Gastroesophageal sphincter (tissue), 4 donors: ENCODE measurements at regions not wholly inside any gene's neighbourhood (a gene's known extent, or its start where the extent isn't known, plus 50 kb on each side); places are given as distances from the start of the nearest gene placed in this dataset.

Source experiments
- ATAC-seq: fragments of 150-250 bp; one replicate; pipeline ENCODE4 v1.9.1; 2016; ENCODE audit warnings: mild to moderate bottlenecking, moderate library complexity
- H3K27ac ChIP-seq, 4 donors: fragments of 200-600 bp; sonication (generic) in 3 of 4; 1 replicate in 3 of 4; 2 replicates in 1 of 4; pipeline ENCODE4 v1.5.1; 2016 to 2019
- H3K27me3 ChIP-seq: fragments of 200-600 bp; sonication (generic); one replicate; pipeline ENCODE4 v1.5.1; 2019
- H3K36me3 ChIP-seq, 2 donors: fragments of 200-600 bp; sonication (generic); one replicate each; pipeline ENCODE4 v1.5.1; 2019; ENCODE audit warnings: control low read depth in 1 of 2
- H3K4me1 ChIP-seq, 3 donors: fragments of 200-600 bp; sonication (generic); 1 replicate in 2 of 3; 2 replicates in 1 of 3; pipeline ENCODE4 v1.5.1; 2016 to 2019; ENCODE audit warnings: control low read depth in 2 of 3
- H3K4me3 ChIP-seq, 2 donors: fragments of 200-600 bp; sonication (generic); one replicate each; pipeline ENCODE4 v1.5.1; 2019; ENCODE audit warnings: mild to moderate bottlenecking in 1 of 2, moderate library complexity in 1 of 2
- H3K9me3 ChIP-seq, 3 donors: fragments of 200-600 bp; sonication (generic); one replicate each; pipeline ENCODE4 v1.5.1; 2017 to 2019; ENCODE audit warnings: control low read depth in 2 of 3
- CTCF ChIP-seq, 4 experiments: fragments of 200-600 bp in 2 of 4; fragments of 450-650 bp in 2 of 4; sonication (generic) in 1 of 4; IDR thresholded peaks; one replicate each; pipeline ENCODE4 v1.5.1; 2017 to 2019; ENCODE audit warnings: antibody characterized with exemption in 4 of 4, mild to moderate bottlenecking in 2 of 4, moderate library complexity in 2 of 4
- EP300 ChIP-seq: sonication (generic); formaldehyde crosslinking; IDR thresholded peaks from one replicate; pipeline ENCODE4 v1.6.1; 2017; ENCODE audit warnings: antibody characterized with exemption, mild to moderate bottlenecking
- POLR2A ChIP-seq, 2 donors: fragments of 450-650 bp; IDR thresholded peaks; one replicate each; pipeline ENCODE4 v1.6.1; 2017; ENCODE audit warnings: antibody characterized with exemption in 2 of 2, mild to moderate bottlenecking in 2 of 2, moderate library complexity in 1 of 2
- POLR2AphosphoS5 ChIP-seq: sonication (generic); formaldehyde crosslinking; IDR thresholded peaks from one replicate; pipeline ENCODE4 v1.6.1; 2017; ENCODE audit warnings: antibody characterized with exemption
- WGBS, 2 donors: methylation state at CpG; one replicate each; pipeline ENCODE4 v1.1.5; 2018; ENCODE audit warnings: low coverage in 1 of 2; 5-methylcytosine and 5-hydroxymethylcytosine counted together

GRCh38 chr4:137688651-137689050, 156.4 kb upstream of the PCDH18 start:
- Histone ChIP-seq H3K4me1 (peaks cover 0 to 11% (median 0%) of the 10 kb centered on the region in 3 donors), H3K4me3 (no peak overlapping the region), H3K36me3 (no peaks in the 10 kb centered on the region), H3K27me3 (no peaks in the 10 kb centered on the region), H3K9me3 (no peaks in the 10 kb centered on the region), H3K27ac (no peak overlapping the region)
- 94 to 100% methylated on average over 1 of the region's 1 CpG for WGBS, 2 donors
- TF ChIP-seq POLR2A (IDR thresholded peaks at IDR 0.05), result no peak
- TF ChIP-seq EP300, result no peak
- no peak for TF ChIP-seq POLR2AphosphoS5
- TF ChIP-seq CTCF (IDR thresholded peaks at IDR 0.05), result no peak
- no peak for ATAC-seq

GRCh38 chr4:137685357-137685756, 153.1 kb upstream of the PCDH18 start:
- H3K36me3 ChIP-seq, result no peaks in the 10 kb centered on the region
- WGBS, 2 donors, result 66 to 67% methylated on average over 3 of the region's 3 CpGs
- ATAC-seq, result no peak

GRCh38 chr4:137681081-137681480, 148.8 kb upstream of the PCDH18 start:
- Histone ChIP-seq H3K9me3 (no peaks in the 10 kb centered on the region), H3K27ac (no peak overlapping the region), H3K27me3 (no peaks in the 10 kb centered on the region), H3K36me3 (no peaks in the 10 kb centered on the region), H3K4me1 (peaks cover 0 to 5% (median 0%) of the 10 kb centered on the region in 3 donors), H3K4me3 (no peak overlapping the region)
- WGBS, 2 donors, result 75% methylated on average over 1 of the region's 1 CpG; no CpG with 5 or more reads in 1 of the 2 donors
- TF ChIP-seq POLR2A (IDR thresholded peaks at IDR 0.05), result no peak
- no peak for TF ChIP-seq EP300
- no peak for TF ChIP-seq CTCF (IDR thresholded peaks at IDR 0.05)
- TF ChIP-seq POLR2AphosphoS5, result no peak
- ATAC-seq, result no peak

More at GRCh38 chr4:137685357-137685756, 153.1 kb upstream of the PCDH18 start:
- Histone ChIP-seq H3K27ac (no peak overlapping the region), H3K27me3 (no peaks in the 10 kb centered on the region), H3K4me3 (no peak overlapping the region), H3K4me1 (no peaks in the 10 kb centered on the region), H3K9me3 (no peaks in the 10 kb centered on the region)
- TF ChIP-seq POLR2A (IDR thresholded peaks at IDR 0.05) (no peak), EP300 (no peak), CTCF (IDR thresholded peaks at IDR 0.05) (no peak), POLR2AphosphoS5 (no peak)

GRCh38 chr4:137678796-137679195, 146.5 kb upstream of the PCDH18 start:
- TF ChIP-seq POLR2AphosphoS5, result no peak
- TF ChIP-seq EP300, result no peak
- TF ChIP-seq CTCF (IDR thresholded peaks at IDR 0.05), result no peak
- TF ChIP-seq POLR2A (IDR thresholded peaks at IDR 0.05), result no peak
- Histone ChIP-seq H3K36me3 (no peaks in the 10 kb centered on the region), H3K27me3 (no peaks in the 10 kb centered on the region), H3K9me3 (no peaks in the 10 kb centered on the region), H3K27ac (no peak overlapping the region), H3K4me1 (peaks cover 0 to 5% (median 0%) of the 10 kb centered on the region in 3 donors), H3K4me3 (no peak overlapping the region)
- no peak for ATAC-seq
- WGBS, 2 donors, result 61 to 88% methylated on average over 1 of the region's 1 CpG

GRCh38 chr4:137677863-137678262, 145.6 kb upstream of the PCDH18 start:
- Histone ChIP-seq H3K27me3 (no peaks in the 10 kb centered on the region), H3K36me3 (no peaks in the 10 kb centered on the region), H3K27ac (no peak overlapping the region), H3K4me1 (peaks cover 0 to 5% (median 0%) of the 10 kb centered on the region in 3 donors), H3K4me3 (no peak overlapping the region), H3K9me3 (no peaks in the 10 kb centered on the region)
- no peak for ATAC-seq
- TF ChIP-seq POLR2AphosphoS5, result no peak
- no peak for TF ChIP-seq EP300
- TF ChIP-seq CTCF (IDR thresholded peaks at IDR 0.05), result no peak
- no peak for TF ChIP-seq POLR2A (IDR thresholded peaks at IDR 0.05)
